Stimulated activated CD4-positive, alpha-beta T cell treated with anti-CD3 and anti-CD28 coated beads, Interleukin-4, amount 100 ng/mL, for 48 hours (primary cell): ENCODE measurements at regions not wholly inside any gene's neighbourhood (a gene's known extent, or its start where the extent isn't known, plus 50 kb on each side); places are given as distances from the start of the nearest gene placed in this dataset.
"Not testable (repeated sequence)": the region's sequence is repeated elsewhere in the genome, so short reads cannot be mapped to it uniquely, and the experiment has no call there.

Source experiments
- DNase-seq, 2 donors: peaks; one replicate each; pipeline ENCODE4 v3.0.0-alpha.2; 2020; ENCODE audit warnings: low read depth in 2 of 2

GRCh38 chr17:45554479-45554878, 64.0 kb upstream of the PLEKHM1 start:
- not testable (repeated sequence) for DNase-seq

GRCh38 chr17:45558821-45559220, 68.3 kb upstream of the PLEKHM1 start:
- DNase-seq, result not testable (repeated sequence)

- DNase-seq, result not testable (repeated sequence)
Measured at GRCh38 chr17:45562868-45563267, 72.3 kb upstream of the PLEKHM1 start.

GRCh38 chr17:45563283-45563682, 72.8 kb upstream of the PLEKHM1 start:
- not testable (repeated sequence) for DNase-seq

- not testable (repeated sequence) for DNase-seq
Measured at GRCh38 chr17:45568275-45568674, 77.8 kb upstream of the PLEKHM1 start.

- not testable (repeated sequence) for DNase-seq
Measured at GRCh38 chr17:45573326-45573725, 82.8 kb upstream of the PLEKHM1 start.

GRCh38 chr17:45573924-45574770, 83.6 kb upstream of the PLEKHM1 start:
- DNase-seq, result no peak

GRCh38 chr17:45575126-45575885, 84.8 kb upstream of the PLEKHM1 start:
- no peak for DNase-seq

- DNase-seq, result not testable (repeated sequence)
Measured at GRCh38 chr17:45576527-45577307, 86.2 kb upstream of the PLEKHM1 start.

- DNase-seq, result no peak
Measured at GRCh38 chr17:45577571-45578279, 87.2 kb upstream of the PLEKHM1 start.

- no peak for DNase-seq
Measured at GRCh38 chr17:45578516-45579455, 88.3 kb upstream of the PLEKHM1 start.

GRCh38 chr17:45579529-45580495, 89.3 kb upstream of the PLEKHM1 start:
- DNase-seq, result no peak

GRCh38 chr17:45580924-45581323, 90.4 kb upstream of the PLEKHM1 start:
- DNase-seq, result no peak

- no peak for DNase-seq
Measured at GRCh38 chr17:45581860-45582259, 91.3 kb upstream of the PLEKHM1 start.

GRCh38 chr17:45584092-45585036, 93.8 kb upstream of the PLEKHM1 start:
- peak; percentile 57 to 65 for DNase-seq

GRCh38 chr17:45585037-45585733, 94.7 kb upstream of the PLEKHM1 start:
- DNase-seq, result peak; percentile 83 to 84
